Endothelial cell of umbilical vein (primary cell): ENCODE measurements at regions not wholly inside any gene's neighbourhood (a gene's known extent, or its start where the extent isn't known, plus 50 kb on each side); places are given as distances from the start of the nearest gene placed in this dataset.

Source experiments
- BruUV-seq: library from RNA; stranded (reverse); fragments of 400-500 nt; replicated peaks from 2 replicates; lab custom pipeline; 2021; lab: Mats Ljungman, UMichigan
- CTCF ChIA-PET: fragments of 300-600, 350-600 bp; sonication (Branson Sonifier 250); formaldehyde crosslinking; loops from one replicate; lab custom pipeline; 2021; ENCODE audit warnings: antibody characterized with exemption, inconsistent platforms; lab: Charles Lee
- POLR2A ChIA-PET: fragments of 300-600, 350-600 bp; sonication (Branson Sonifier 250); formaldehyde crosslinking; loops from one replicate; lab custom pipeline; 2021; ENCODE audit warnings: antibody characterized with exemption, inconsistent platforms; lab: Charles Lee
- DNase-seq: peaks from one replicate; pipeline ENCODE4 v3.0.0-alpha.2; 2011; ENCODE audit warnings: low read depth, low spot score
- FAIRE-seq: peaks from 2 replicates; lab custom pipeline; 2011; peaks lifted over from hg19 to GRCh38; lab: Jason Lieb, UNC
- H2AFZ ChIP-seq: 2 replicates; pipeline ENCODE4 v1.6.0; 2012; ENCODE audit warnings: low read depth, low read length, control low read depth, inconsistent platforms
- H3K27ac ChIP-seq: 2 replicates; pipeline ENCODE4 v1.5.1; 2011; ENCODE audit warnings: low read depth, mild to moderate bottlenecking, control low read depth, low read length, moderate library complexity; ENCODE audit not compliant: insufficient read depth
- H3K27me3 ChIP-seq, 2 experiments: 2 replicates each; pipeline versions ENCODE4 v1.6.0 to v1.6.1; 2011; ENCODE audit warnings: low read length in 2 of 2, mixed read lengths in 1 of 2; ENCODE audit not compliant: control insufficient read depth in 2 of 2, insufficient read depth in 2 of 2
- H3K36me3 ChIP-seq, 2 experiments: 2 replicates in 1 of 2; 3 replicates in 1 of 2; pipeline ENCODE4 v1.5.1; 2011; ENCODE audit warnings: low read length in 2 of 2, mild to moderate bottlenecking in 1 of 2, moderate library complexity in 1 of 2; ENCODE audit not compliant: control insufficient read depth in 2 of 2, insufficient read depth in 2 of 2; ENCODE audit errors: extremely low read depth in 1 of 2
- H3K4me1 ChIP-seq: 3 replicates; pipeline ENCODE4 v1.5.1; 2011; ENCODE audit warnings: mild to moderate bottlenecking, low read length; ENCODE audit not compliant: control insufficient read depth, insufficient read depth; ENCODE audit errors: extremely low read depth
- H3K4me2 ChIP-seq: 2 replicates; pipeline ENCODE4 v1.6.1; 2011; ENCODE audit warnings: low read length, control low read depth, mixed read lengths; ENCODE audit not compliant: insufficient read depth
- H3K4me3 ChIP-seq, 3 experiments: fragments of 200-600 bp in 1 of 3; sonication (generic), shearing (Covaris generic) in 1 of 3; replicated peaks in 1 of 3; 2 replicates each; pipeline ENCODE4 v1.5.1; 2011 to 2016; ENCODE audit warnings: control low read depth in 3 of 3, low read length in 3 of 3, mild to moderate bottlenecking in 2 of 3, inconsistent platforms in 1 of 3, low read depth in 1 of 3, moderate library complexity in 1 of 3; ENCODE audit not compliant: insufficient read depth in 1 of 3
- H3K79me2 ChIP-seq: 2 replicates; pipeline ENCODE4 v1.6.0; 2012; ENCODE audit warnings: low read length, inconsistent platforms; ENCODE audit not compliant: control insufficient read depth, insufficient read depth
- H3K9ac ChIP-seq: replicated peaks from 2 replicates; pipeline ENCODE3; 2011; ENCODE audit warnings: low read length, control low read depth; ENCODE audit not compliant: insufficient read depth; ENCODE audit errors: extremely low read depth
- H3K9me1 ChIP-seq: replicated peaks from 3 replicates; pipeline ENCODE4 v1.6.0; 2011; ENCODE audit warnings: mild to moderate bottlenecking, low read length; ENCODE audit not compliant: control insufficient read depth, insufficient read depth; ENCODE audit errors: extremely low read depth
- H3K9me3 ChIP-seq: replicated peaks from 2 replicates; pipeline ENCODE4 v1.5.1; 2012; ENCODE audit warnings: low read length, inconsistent platforms; ENCODE audit not compliant: control insufficient read depth, insufficient read depth
- H4K20me1 ChIP-seq: replicated peaks from 2 replicates; pipeline ENCODE3; 2011; ENCODE audit warnings: mild to moderate bottlenecking, low read length; ENCODE audit not compliant: control insufficient read depth, insufficient read depth; ENCODE audit errors: extremely low read depth
- EZH2 ChIP-seq: IDR thresholded peaks from 2 replicates; pipeline ENCODE4 v1.6.1; 2012; ENCODE audit warnings: borderline replicate concordance, low read depth, mild to moderate bottlenecking, moderate library complexity, low read length, inconsistent platforms; ENCODE audit not compliant: severe bottlenecking
- FOS ChIP-seq: IDR thresholded peaks from 2 replicates; pipeline ENCODE4 v1.6.1; 2011; ENCODE audit warnings: mild to moderate bottlenecking, low read length, moderate library complexity, borderline replicate concordance; ENCODE audit not compliant: insufficient read depth
- GATA2 ChIP-seq: IDR thresholded peaks from 2 replicates; pipeline ENCODE4 v1.7.0; 2011; ENCODE audit warnings: low read depth, mild to moderate bottlenecking, moderate library complexity, mixed read lengths, low read length; ENCODE audit not compliant: insufficient read length, insufficient read depth
- JUN ChIP-seq: IDR thresholded peaks from 2 replicates; pipeline ENCODE4 v1.6.1; 2011; ENCODE audit warnings: borderline replicate concordance, low read depth; ENCODE audit not compliant: insufficient read length, insufficient read depth
- MYC ChIP-seq: IDR thresholded peaks from one replicate; pipeline ENCODE4 v1.6.1; 2011; ENCODE audit warnings: mild to moderate bottlenecking, low read depth, low read length
- POLR2A ChIP-seq: IDR thresholded peaks from 2 replicates; pipeline ENCODE4 v1.6.1; 2012; ENCODE audit warnings: low read depth, mild to moderate bottlenecking, control low read depth, low read length
- POLR2AphosphoS5 ChIP-seq: IDR thresholded peaks from 2 replicates; pipeline ENCODE4 v1.6.1; 2012; ENCODE audit warnings: low read depth, mild to moderate bottlenecking, control low read depth, low read length, moderate library complexity; ENCODE audit not compliant: insufficient read depth
- dilution Hi-C: fragments of 300-500 bp; cut with MboI; formaldehyde crosslinking; loops from one replicate; pipeline ENCODE4 v1.15.0; 2019; ENCODE audit warnings: low sequenced_read_pairs; ENCODE audit not compliant: extremely low pct_ligation_motif_present
- intact Hi-C: fragments of 100-400 bp; cut with micrococcal nuclease; formaldehyde crosslinking; loops from one replicate; pipeline ENCODE4 v1.10.0; 2022
- TF ChIP-seq, protein P1 (sequence below): IDR thresholded peaks from 2 replicates; pipeline ENCODE4 v1.6.1; 2011; ENCODE audit not compliant: insufficient read depth, insufficient read length
- TF ChIP-seq, protein P2 (sequence below), 2 donors: IDR thresholded peaks; 1 replicate in 1 of 2; 2 replicates in 1 of 2; pipeline ENCODE4 v1.5.1; 2011; ENCODE audit warnings: low read length in 2 of 2, mild to moderate bottlenecking in 2 of 2, moderate library complexity in 2 of 2, control low read depth in 1 of 2, inconsistent platforms in 1 of 2, low read depth in 1 of 2; ENCODE audit not compliant: insufficient read depth in 1 of 2; ENCODE audit errors: extremely low read depth in 1 of 2

DNA sequence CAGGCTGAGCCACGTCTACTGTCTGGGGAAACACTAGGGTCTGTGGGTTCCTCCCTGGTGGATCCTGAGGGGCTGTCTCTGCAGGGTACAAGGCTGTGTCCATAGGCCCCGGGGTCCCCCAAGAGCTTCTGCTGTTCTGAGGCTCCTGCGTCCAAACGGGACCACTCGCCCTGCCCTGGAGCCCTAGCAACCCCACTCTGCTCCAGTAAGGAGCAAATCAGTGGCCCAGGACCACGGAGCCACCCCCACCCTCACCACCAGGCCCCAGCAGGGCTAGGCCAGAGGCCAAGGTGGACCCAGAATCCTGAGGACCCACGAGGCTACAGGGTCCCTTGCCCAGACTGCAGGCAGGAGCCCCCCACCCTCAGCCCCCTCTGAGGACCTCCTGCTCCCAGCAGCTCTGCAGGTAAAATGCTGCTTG is 75.1 kb upstream of the GALNT9 start:
- H4K20me1 ChIP-seq = no peaks in the 10 kb centered on the region
- no peaks in the 10 kb centered on the region for H3K79me2 ChIP-seq
- intact Hi-C loops (no loop called here), dilution Hi-C loops (no loop called here)
- no peak overlapping the region for H3K9ac ChIP-seq
- H3K4me1 ChIP-seq = no peaks in the 10 kb centered on the region
- no peak overlapping the region for H3K4me2 ChIP-seq
- BruUV-seq = no TSS peak
- ChIA-PET POLR2A (no interaction called here), CTCF (interaction anchor here (2.1 kb wide), 1 partner anchor 9 kb away, joined by 7 read pairs; no protein-coding TSS in a partner anchor)
- H3K27ac ChIP-seq = no peak overlapping the region
- TF ChIP-seq, protein P1, sequence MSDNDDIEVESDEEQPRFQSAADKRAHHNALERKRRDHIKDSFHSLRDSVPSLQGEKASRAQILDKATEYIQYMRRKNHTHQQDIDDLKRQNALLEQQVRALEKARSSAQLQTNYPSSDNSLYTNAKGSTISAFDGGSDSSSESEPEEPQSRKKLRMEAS = no peak
- no peak for TF ChIP-seq POLR2AphosphoS5
- TF ChIP-seq POLR2A = no peak
- no peak for TF ChIP-seq GATA2
- TF ChIP-seq JUN = no peak
- TF ChIP-seq, protein P2, sequence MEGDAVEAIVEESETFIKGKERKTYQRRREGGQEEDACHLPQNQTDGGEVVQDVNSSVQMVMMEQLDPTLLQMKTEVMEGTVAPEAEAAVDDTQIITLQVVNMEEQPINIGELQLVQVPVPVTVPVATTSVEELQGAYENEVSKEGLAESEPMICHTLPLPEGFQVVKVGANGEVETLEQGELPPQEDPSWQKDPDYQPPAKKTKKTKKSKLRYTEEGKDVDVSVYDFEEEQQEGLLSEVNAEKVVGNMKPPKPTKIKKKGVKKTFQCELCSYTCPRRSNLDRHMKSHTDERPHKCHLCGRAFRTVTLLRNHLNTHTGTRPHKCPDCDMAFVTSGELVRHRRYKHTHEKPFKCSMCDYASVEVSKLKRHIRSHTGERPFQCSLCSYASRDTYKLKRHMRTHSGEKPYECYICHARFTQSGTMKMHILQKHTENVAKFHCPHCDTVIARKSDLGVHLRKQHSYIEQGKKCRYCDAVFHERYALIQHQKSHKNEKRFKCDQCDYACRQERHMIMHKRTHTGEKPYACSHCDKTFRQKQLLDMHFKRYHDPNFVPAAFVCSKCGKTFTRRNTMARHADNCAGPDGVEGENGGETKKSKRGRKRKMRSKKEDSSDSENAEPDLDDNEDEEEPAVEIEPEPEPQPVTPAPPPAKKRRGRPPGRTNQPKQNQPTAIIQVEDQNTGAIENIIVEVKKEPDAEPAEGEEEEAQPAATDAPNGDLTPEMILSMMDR (IDR thresholded peaks at IDR 0.05; ENCODE audit: extremely low read depth in 1 of 2, insufficient read depth in 1 of 2, low read depth in 1 of 2, low read length in 2 of 2) = no peak
- no peak for TF ChIP-seq MYC
- no peak for TF ChIP-seq EZH2
- no peak for TF ChIP-seq FOS
- H3K36me3 ChIP-seq = no peaks in the 10 kb centered on the region
- no peaks in the 10 kb centered on the region for H3K9me3 ChIP-seq
- peaks cover 0 to 9% of the 10 kb centered on the region in 2 experiments for H3K27me3 ChIP-seq
- DNase-seq (no peak), FAIRE-seq (no peak)
- no peak overlapping the region for H2AFZ ChIP-seq
- no peak overlapping the region for H3K4me3 ChIP-seq
- no peaks in the 10 kb centered on the region for H3K9me1 ChIP-seq
